GM21423 (cell line): ENCODE measurements at regions not wholly inside any gene's neighbourhood (a gene's known extent, or its start where the extent isn't known, plus 50 kb on each side); places are given as distances from the start of the nearest gene placed in this dataset.
"Not testable (repeated sequence)": the region's sequence is repeated elsewhere in the genome, so short reads cannot be mapped to it uniquely, and the experiment has no call there.

ENCODE experiments used
- ATAC-seq: cut with Tn5 transposase; IDR thresholded peaks from one replicate; pipeline ENCODE4 v1.9.1; 2021; ENCODE audit warnings: mild to moderate bottlenecking, moderate library complexity; ENCODE audit not compliant: unreplicated experiment

DNA sequence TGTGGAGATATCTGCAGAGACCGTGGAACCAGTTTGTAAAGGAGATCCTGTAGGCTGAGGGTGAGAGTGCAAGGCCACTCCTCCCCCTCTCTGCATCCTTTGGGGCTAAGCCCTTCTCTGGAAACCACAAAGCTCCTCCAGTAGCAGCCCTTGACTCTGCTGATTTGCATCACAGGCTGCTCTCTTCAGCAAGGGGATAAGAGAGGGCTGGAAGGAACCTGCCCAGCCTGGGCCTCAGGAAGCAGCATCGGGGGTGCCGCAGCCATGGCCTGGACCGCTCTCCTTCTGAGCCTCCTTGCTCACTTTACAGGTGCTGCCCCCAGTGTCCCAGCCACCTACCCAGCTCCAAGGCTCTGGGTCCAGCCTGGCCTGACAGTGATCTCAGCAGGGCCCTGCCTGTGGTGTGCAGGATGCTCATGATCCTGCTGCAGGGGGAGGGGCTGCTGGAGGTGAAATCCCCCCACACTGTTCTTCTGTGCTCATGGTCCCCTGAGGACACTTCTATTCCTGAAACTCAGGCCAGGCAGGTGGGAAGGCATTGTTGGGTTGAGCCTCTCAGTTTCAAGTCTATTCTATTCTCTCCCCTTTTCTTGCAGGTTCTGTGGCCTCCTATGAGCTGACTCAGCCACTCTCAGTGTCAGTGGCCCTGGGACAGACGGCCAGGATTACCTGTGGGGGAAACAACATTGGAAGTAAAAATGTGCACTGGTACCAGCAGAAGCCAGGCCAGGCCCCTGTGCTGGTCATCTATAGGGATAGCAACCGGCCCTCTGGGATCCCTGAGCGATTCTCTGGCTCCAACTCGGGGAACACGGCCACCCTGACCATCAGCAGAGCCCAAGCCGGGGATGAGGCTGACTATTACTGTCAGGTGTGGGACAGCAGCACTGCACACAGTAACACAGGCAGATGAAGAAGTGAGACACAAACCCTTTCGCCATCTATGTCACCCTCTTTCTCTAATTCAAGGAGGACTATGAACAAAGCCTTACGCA is 68.5 kb upstream of the IGLL5 start:
- ATAC-seq: no peak

- no peak for ATAC-seq
Measured at GRCh38 chr22:22820076-22820475, 67.5 kb upstream of the IGLL5 start.

DNA sequence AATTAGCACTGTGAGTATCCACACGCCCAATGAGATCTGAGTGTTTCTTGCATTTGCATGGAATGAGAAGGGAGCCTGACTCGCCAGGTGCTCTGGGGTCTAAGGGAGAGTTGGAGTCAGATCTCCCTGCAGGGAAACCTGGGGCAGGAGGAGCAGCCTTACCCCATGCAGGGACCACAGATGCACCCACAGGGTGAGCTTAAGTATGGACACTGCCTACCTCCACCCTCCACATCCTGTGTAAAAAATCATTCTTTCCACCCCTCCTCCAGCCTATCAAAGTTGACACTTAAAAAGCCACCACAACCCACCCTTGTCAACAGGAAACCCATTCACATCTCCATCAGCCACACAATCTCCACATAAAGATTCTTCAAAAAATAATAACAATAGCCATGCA is 67.0 kb upstream of the IGLL5 start:
- ATAC-seq: no peak

GRCh38 chr22:22821340-22821739 is 66.3 kb upstream of the IGLL5 start:
- ATAC-seq: no peak

DNA sequence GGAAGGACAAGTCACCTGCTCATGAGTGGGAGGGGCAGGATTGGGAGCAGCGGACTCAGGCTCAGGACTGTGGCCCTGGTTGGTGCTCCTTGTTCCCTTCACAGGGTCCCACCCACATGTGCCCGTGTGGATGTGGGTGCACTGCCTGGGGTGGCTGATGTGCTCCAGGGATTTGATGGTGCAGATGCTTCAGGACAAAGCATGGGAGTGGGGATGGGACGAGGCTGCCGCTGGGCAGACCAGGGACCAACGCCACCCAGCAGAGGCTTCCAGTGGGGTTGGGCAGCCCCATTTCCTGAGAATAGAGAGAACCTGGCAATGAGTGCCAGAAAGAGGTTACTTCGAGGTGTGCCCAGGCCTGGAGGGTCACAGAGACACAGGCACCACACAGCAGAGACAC is 65.5 kb upstream of the IGLL5 start:
- ATAC-seq: no peak

GRCh38 chr22:22822553-22822952 is 65.1 kb upstream of the IGLL5 start:
- not testable (repeated sequence) for ATAC-seq

- ATAC-seq: no peak
Measured at GRCh38 chr22:22823131-22823810, 64.3 kb upstream of the IGLL5 start.

DNA sequence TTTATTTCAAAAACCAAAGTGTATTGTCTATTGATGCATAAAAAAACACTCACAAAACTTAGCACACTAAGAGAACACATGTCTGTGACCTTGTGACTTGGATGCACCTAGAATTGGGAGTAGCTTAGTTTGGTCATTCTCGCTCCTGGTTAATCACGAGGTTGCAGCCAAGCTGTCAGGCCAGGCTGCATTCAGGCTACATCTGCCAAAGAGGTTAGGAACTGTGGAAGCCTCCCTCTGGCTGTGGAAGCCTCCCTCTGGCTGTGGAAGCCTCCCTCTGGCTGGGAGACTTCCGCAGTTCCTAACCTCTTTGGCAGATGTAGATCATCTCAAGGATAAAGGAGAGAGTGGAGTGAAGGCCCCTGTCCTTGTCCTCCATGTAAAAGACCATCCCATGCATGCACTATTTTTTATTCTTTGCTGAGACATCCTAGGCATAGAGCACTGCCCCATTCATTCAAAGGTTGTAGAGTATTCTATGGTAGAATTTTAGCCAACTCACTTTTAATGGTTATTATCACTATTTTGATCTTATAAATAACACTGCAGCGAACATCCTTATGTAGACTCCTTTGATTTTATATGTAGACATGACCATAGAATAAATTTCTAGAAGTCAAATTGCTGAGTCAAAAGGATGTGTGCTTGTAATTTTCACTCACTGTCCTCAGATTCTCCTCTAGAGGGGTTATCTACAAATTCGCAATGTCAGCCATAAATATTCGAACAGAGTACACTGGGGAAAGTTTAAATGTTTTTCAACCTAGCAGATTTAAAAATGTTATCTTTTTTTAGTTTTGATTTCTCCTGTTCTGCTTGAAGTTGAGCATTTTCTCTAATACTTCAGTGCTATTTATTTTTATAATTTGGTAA is 63.0 kb upstream of the IGLL5 start:
- ATAC-seq: no peak

DNA sequence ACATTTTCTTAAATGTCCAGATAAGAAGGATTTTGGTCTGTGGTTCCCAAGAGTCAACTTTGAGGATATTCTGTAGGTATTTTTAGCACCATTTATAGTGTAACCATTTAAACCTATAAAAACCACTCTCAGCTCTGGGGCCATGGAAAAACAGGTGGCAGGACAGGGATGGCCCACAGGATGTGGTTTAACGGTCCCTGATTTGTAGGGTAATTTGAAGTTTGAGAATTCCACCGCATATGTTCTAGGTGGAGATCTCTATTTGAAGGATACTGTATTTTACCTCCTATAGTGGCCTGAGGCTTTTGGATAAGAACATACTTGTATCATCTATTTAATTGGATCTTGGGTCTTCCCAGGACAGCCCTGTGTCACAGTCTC is 62.4 kb upstream of the IGLL5 start:
- no peak for ATAC-seq

DNA sequence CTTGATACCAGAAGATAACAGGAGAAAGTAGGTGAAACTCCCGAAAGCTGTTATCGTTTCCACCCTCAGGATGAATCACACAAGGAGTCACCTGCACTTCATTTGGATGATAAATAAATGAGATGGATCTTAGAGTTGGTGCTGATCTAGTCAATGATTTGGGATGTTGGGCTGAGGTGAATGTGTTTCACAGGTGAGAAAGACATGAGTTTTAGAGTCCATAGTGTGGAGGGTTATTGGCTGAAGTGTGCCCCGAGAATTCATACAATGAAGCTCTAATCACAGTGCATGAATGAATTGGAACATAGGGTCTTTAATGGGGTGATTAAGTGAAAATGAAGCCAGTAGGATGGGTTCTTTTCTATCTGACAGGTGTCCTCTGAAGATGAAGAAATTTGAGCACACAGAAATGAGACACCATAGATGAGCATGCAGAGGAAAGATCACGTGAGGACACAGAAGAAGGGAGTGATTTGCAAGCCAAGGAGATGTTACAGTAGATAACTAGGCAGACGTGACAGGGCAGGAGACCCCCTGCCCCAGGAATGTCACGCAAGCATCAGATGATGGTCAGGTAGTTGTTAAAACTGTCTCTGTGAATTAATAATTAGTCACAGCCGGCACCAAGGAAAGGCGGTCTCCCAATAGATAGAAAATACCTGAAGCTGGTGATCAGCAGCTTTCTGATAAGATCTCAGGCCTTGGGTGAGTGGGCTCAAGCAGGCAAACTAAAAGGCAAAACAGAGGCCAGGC is 60.3 kb upstream of the IGLL5 start:
- ATAC-seq: no peak

DNA sequence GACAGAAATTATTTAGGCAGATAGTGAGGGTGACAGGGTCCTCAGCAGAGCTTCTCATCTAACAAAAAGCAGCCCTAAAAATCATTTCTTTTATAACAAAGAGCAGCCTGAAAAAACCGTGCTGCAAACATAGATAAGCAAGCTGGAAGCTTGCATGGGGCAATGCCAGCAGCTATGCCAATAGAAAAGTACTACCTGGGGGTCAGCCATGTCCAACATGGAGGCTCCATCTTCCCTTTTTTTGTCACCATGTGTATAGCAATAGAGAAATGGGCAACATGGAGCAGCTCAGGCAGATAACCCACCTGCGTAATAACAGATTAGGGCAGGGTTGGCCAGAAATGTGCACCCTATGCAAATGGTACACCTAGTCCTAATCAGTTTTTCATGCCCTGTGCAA is 57.4 kb upstream of the IGLL5 start:
- ATAC-seq: no peak

GRCh38 chr22:22830957-22831688 is 56.5 kb upstream of the IGLL5 start:
- no peak for ATAC-seq

- ATAC-seq: no peak
Measured at GRCh38 chr22:22833059-22833458, 54.6 kb upstream of the IGLL5 start.

- ATAC-seq: no peak
Measured at GRCh38 chr22:22833488-22833887, 54.1 kb upstream of the IGLL5 start.

GRCh38 chr22:22834204-22834603 is 53.4 kb upstream of the IGLL5 start:
- ATAC-seq: no peak

DNA sequence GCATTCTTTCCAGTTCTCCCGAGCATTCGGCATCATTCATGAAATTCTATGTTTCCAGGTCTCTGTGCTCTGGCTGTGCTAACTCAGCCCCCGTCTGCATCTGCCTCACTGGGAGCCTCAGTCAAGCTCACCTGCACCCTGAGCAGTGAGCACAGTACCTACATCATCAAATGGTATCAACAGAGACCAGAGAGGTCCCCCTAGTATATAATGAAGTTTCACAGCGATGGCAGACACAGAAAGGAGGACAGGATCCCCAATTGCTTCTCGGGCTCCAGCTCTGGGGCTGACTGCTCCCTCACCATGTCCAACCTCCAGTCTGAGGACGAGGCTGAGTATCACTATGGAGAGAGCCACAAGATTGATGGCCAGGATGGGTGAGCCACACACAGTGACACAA is 52.8 kb upstream of the IGLL5 start:
- ATAC-seq: no peak

DNA sequence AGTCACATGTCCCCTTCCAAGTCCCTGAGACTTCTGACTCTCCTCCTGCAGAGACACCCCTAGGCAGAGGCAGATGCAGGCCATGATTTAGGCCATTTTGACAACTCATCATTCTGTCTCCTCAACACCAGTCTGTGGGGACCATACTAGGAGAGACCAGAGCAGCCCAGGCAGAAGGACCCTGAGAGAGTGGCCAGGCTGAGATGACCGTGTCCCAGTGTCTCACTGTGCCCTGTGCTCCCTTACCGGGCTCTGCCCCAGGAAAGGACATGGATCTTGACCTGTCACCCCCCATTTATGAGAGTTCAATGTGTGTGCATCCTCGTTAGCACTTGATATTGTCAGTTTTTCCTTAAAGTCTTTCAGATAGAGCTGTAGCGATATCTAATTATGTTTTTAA is 52.4 kb upstream of the IGLL5 start:
- no peak for ATAC-seq

GRCh38 chr22:22835771-22836291 is 51.8 kb upstream of the IGLL5 start:
- no peak for ATAC-seq

- ATAC-seq: no peak
Measured at GRCh38 chr22:22836635-22837034, 51.0 kb upstream of the IGLL5 start.
